PFSK-1 (cell line): ENCODE measurements at regions not wholly inside any gene's neighbourhood (a gene's known extent, or its start where the extent isn't known, plus 50 kb on each side); places are given as distances from the start of the nearest gene placed in this dataset.

Source experiments
- FOXP2 ChIP-seq: optimal IDR thresholded peaks from 2 replicates; pipeline ENCODE3; 2011; ENCODE audit warnings: borderline replicate concordance, control low read depth, inconsistent platforms; ENCODE audit not compliant: insufficient read depth; ENCODE audit errors: extremely low read length, extremely low read depth
- POLR2AphosphoS5 ChIP-seq: IDR thresholded peaks from 2 replicates; pipeline ENCODE4 v1.6.1; 2012; ENCODE audit warnings: low read depth, mild to moderate bottlenecking, control low read depth, low read length, moderate library complexity
- SIN3A ChIP-seq: IDR thresholded peaks from 2 replicates; pipeline ENCODE4 v1.6.1; 2012; ENCODE audit warnings: mild to moderate bottlenecking, low read length, moderate library complexity, borderline replicate concordance; ENCODE audit not compliant: insufficient read depth
- TAF1 ChIP-seq: IDR thresholded peaks from 2 replicates; pipeline ENCODE4 v1.6.1; 2012; ENCODE audit warnings: low read length, control low read depth, borderline replicate concordance; ENCODE audit not compliant: insufficient read depth
- TF ChIP-seq, protein P1 (sequence below), 2 experiments: IDR thresholded peaks; 2 replicates each; pipeline versions ENCODE4 v1.6.1 to v1.8.0; 2011 to 2012; ENCODE audit warnings: low read depth in 2 of 2, low read length in 2 of 2, control low read depth in 1 of 2, inconsistent platforms in 1 of 2, mild to moderate bottlenecking in 1 of 2, moderate library complexity in 1 of 2; ENCODE audit not compliant: insufficient read depth in 1 of 2

- TF ChIP-seq POLR2AphosphoS5 (no peak), TAF1 (no peak), SIN3A (no peak), FOXP2 (no peak)
- TF ChIP-seq, protein P1, sequence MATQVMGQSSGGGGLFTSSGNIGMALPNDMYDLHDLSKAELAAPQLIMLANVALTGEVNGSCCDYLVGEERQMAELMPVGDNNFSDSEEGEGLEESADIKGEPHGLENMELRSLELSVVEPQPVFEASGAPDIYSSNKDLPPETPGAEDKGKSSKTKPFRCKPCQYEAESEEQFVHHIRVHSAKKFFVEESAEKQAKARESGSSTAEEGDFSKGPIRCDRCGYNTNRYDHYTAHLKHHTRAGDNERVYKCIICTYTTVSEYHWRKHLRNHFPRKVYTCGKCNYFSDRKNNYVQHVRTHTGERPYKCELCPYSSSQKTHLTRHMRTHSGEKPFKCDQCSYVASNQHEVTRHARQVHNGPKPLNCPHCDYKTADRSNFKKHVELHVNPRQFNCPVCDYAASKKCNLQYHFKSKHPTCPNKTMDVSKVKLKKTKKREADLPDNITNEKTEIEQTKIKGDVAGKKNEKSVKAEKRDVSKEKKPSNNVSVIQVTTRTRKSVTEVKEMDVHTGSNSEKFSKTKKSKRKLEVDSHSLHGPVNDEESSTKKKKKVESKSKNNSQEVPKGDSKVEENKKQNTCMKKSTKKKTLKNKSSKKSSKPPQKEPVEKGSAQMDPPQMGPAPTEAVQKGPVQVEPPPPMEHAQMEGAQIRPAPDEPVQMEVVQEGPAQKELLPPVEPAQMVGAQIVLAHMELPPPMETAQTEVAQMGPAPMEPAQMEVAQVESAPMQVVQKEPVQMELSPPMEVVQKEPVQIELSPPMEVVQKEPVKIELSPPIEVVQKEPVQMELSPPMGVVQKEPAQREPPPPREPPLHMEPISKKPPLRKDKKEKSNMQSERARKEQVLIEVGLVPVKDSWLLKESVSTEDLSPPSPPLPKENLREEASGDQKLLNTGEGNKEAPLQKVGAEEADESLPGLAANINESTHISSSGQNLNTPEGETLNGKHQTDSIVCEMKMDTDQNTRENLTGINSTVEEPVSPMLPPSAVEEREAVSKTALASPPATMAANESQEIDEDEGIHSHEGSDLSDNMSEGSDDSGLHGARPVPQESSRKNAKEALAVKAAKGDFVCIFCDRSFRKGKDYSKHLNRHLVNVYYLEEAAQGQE (IDR thresholded peaks at IDR 0.05; ENCODE audit: insufficient read depth in 1 of 2, low read depth in 2 of 2, low read length in 2 of 2), result no peak
Measured at GRCh38 chr6:147741389-147741788, 232.9 kb downstream of the SAMD5 start.
